ENCODE measurements at regions not wholly inside any gene's neighbourhood (a gene's known extent, or its start where the extent isn't known, plus 50 kb on each side); places are given as distances from the start of the nearest gene placed in this dataset.

- no peak for DNase-seq (ENCODE audit: insufficient read length, low spot score)
- peak; percentile 40 for FAIRE-seq
Observed at GRCh38 chr1:185646202-185646683, 87.9 kb upstream of the HMCN1 start.

GRCh38 chr1:185645686-185646085 lies 88.5 kb upstream of the HMCN1 start:
- DNase-seq (ENCODE audit: insufficient read length, low spot score) (no peak), FAIRE-seq (no peak)

GRCh38 chr1:185645162-185645640 lies 89.0 kb upstream of the HMCN1 start:
- FAIRE-seq = no peak
- no peak for DNase-seq (ENCODE audit: insufficient read length, low spot score)

GRCh38 chr1:185644531-185644930 lies 89.7 kb upstream of the HMCN1 start:
- FAIRE-seq (no peak), DNase-seq (ENCODE audit: insufficient read length, low spot score) (no peak)

- FAIRE-seq (peak; percentile 93), DNase-seq (ENCODE audit: insufficient read length, low spot score) (peak; percentile 40)
Observed at GRCh38 chr1:185636848-185637247, 97.3 kb upstream of the HMCN1 start.

- FAIRE-seq = no peak
- DNase-seq (ENCODE audit: insufficient read length, low spot score) = no peak
Observed at GRCh38 chr1:185634704-185635103, 99.5 kb upstream of the HMCN1 start.

GRCh38 chr1:185632659-185633423 lies 101.3 kb upstream of the HMCN1 start:
- FAIRE-seq (no peak), DNase-seq (ENCODE audit: insufficient read length, low spot score) (no peak)

GRCh38 chr1:185631843-185632242 lies 102.3 kb upstream of the HMCN1 start:
- DNase-seq (ENCODE audit: insufficient read length, low spot score) (no peak), FAIRE-seq (no peak)

- DNase-seq (ENCODE audit: insufficient read length, low spot score) (no peak), FAIRE-seq (peak; percentile 4)
Observed at GRCh38 chr1:185627761-185628501, 106.3 kb upstream of the HMCN1 start.

GRCh38 chr1:185627171-185627570 lies 107.0 kb upstream of the HMCN1 start:
- FAIRE-seq (no peak), DNase-seq (ENCODE audit: insufficient read length, low spot score) (no peak)

GRCh38 chr1:185626344-185626743 lies 107.8 kb upstream of the HMCN1 start:
- no peak for FAIRE-seq
- DNase-seq (ENCODE audit: insufficient read length, low spot score) = no peak

GRCh38 chr1:185610954-185611353 lies 123.2 kb upstream of the HMCN1 start:
- FAIRE-seq = no peak
- no peak for DNase-seq (ENCODE audit: insufficient read length, low spot score)

GRCh38 chr1:185608177-185608576 lies 126.0 kb upstream of the HMCN1 start:
- FAIRE-seq (peak; percentile 53), DNase-seq (ENCODE audit: insufficient read length, low spot score) (no peak)

- DNase-seq (ENCODE audit: insufficient read length, low spot score) (no peak), FAIRE-seq (peak; percentile 69)
Observed at GRCh38 chr1:185603158-185603557, 131.0 kb upstream of the HMCN1 start.

GRCh38 chr1:185601189-185601588 lies 133.0 kb upstream of the HMCN1 start:
- DNase-seq (ENCODE audit: insufficient read length, low spot score) (no peak), FAIRE-seq (peak; percentile 58)

GRCh38 chr1:185600641-185601040 lies 133.6 kb upstream of the HMCN1 start:
- peak; percentile 11 for FAIRE-seq
- DNase-seq (ENCODE audit: insufficient read length, low spot score) = no peak

GRCh38 chr1:185598332-185598731 lies 135.9 kb upstream of the HMCN1 start:
- no peak for FAIRE-seq
- DNase-seq (ENCODE audit: insufficient read length, low spot score) = no peak

GRCh38 chr1:185595835-185596667 lies 138.1 kb upstream of the HMCN1 start:
- DNase-seq (ENCODE audit: insufficient read length, low spot score) (peak; percentile 26), FAIRE-seq (peak; percentile 89)

GRCh38 chr1:185594786-185595410 lies 139.3 kb upstream of the HMCN1 start:
- DNase-seq (ENCODE audit: insufficient read length, low spot score) (no peak), FAIRE-seq (no peak)

- FAIRE-seq = no peak
- no peak for DNase-seq (ENCODE audit: insufficient read length, low spot score)
Observed at GRCh38 chr1:185593271-185593670, 140.9 kb upstream of the HMCN1 start.
